ENCODE measurements at regions not wholly inside any gene's neighbourhood (a gene's known extent, or its start where the extent isn't known, plus 50 kb on each side); places are given as distances from the start of the nearest gene placed in this dataset.

GRCh38 chr12:85625467-85625866 lies 210.7 kb downstream of the RASSF9 start:
- TF ChIP-seq CTCF (IDR thresholded peaks at IDR 0.05) (no peak), POLR2AphosphoS5 (IDR thresholded peaks at IDR 0.05) (no peak)

Measured in suprapubic skin (tissue), 3 donors.